ENCODE measurements at regions not wholly inside any gene's neighbourhood (a gene's known extent, or its start where the extent isn't known, plus 50 kb on each side); places are given as distances from the start of the nearest gene placed in this dataset.

GRCh38 chr4:32226733-32227132, 1506.6 kb downstream of the PCDH7 start:
- no peak for TF ChIP-seq EZH2 (IDR thresholded peaks at IDR 0.05; ENCODE audit: insufficient read depth, poor library complexity, severe bottlenecking)
- TF ChIP-seq EZH2phosphoT487 (IDR thresholded peaks at IDR 0.05; ENCODE audit: insufficient read depth, low read depth) = no peak
